NCI-H526 treated with DMSO at 0.1 percent for 48 hours (cell line): ENCODE measurements at regions not wholly inside any gene's neighbourhood (a gene's known extent, or its start where the extent isn't known, plus 50 kb on each side); places are given as distances from the start of the nearest gene placed in this dataset.
"Not testable (repeated sequence)": the region's sequence is repeated elsewhere in the genome, so short reads cannot be mapped to it uniquely, and the experiment has no call there.

ENCODE experiments used
- DNase-seq: peaks from one replicate; lab custom pipeline; 2025; lab: John Stamatoyannopoulos, UW

- no peak for DNase-seq
Measured at GRCh38 chr20:4635781-4636180, 50.5 kb upstream of the PRNP start.

- no peak for DNase-seq
Measured at GRCh38 chr20:4635342-4635741, 50.9 kb upstream of the PRNP start.

- DNase-seq, result no peak
Measured at GRCh38 chr20:4633780-4634179, 52.5 kb upstream of the PRNP start.

GRCh38 chr20:4633379-4633778 lies 52.9 kb upstream of the PRNP start:
- no peak for DNase-seq

- no peak for DNase-seq
Measured at GRCh38 chr20:4632876-4633275, 53.4 kb upstream of the PRNP start.

- no peak for DNase-seq
Measured at GRCh38 chr20:4626228-4626627, 60.0 kb upstream of the PRNP start.

GRCh38 chr20:4625687-4626086 lies 60.6 kb upstream of the PRNP start:
- DNase-seq, result no peak

GRCh38 chr20:4624675-4625336 lies 61.5 kb upstream of the PRNP start:
- not testable (repeated sequence) for DNase-seq

- not testable (repeated sequence) for DNase-seq
Measured at GRCh38 chr20:4619144-4619543, 67.1 kb upstream of the PRNP start.

GRCh38 chr20:4617484-4617883 lies 68.8 kb upstream of the PRNP start:
- no peak for DNase-seq

GRCh38 chr20:4617019-4617418 lies 69.2 kb upstream of the PRNP start:
- DNase-seq, result no peak

GRCh38 chr20:4613718-4614620 lies 72.3 kb upstream of the PRNP start:
- DNase-seq, result peak; percentile 81

GRCh38 chr20:4613184-4613583 lies 73.1 kb upstream of the PRNP start:
- no peak for DNase-seq

GRCh38 chr20:4610871-4611270 lies 75.4 kb upstream of the PRNP start:
- DNase-seq, result no peak

- no peak for DNase-seq
Measured at GRCh38 chr20:4609511-4609910, 76.7 kb upstream of the PRNP start.

GRCh38 chr20:4608861-4609260 lies 77.4 kb upstream of the PRNP start:
- no peak for DNase-seq

GRCh38 chr20:4607287-4607713 lies 79.0 kb upstream of the PRNP start:
- peak; percentile 69 for DNase-seq

GRCh38 chr20:4606051-4606450 lies 80.2 kb upstream of the PRNP start:
- no peak for DNase-seq

GRCh38 chr20:4605166-4605565 lies 81.1 kb upstream of the PRNP start:
- DNase-seq, result no peak

GRCh38 chr20:4604580-4604979 lies 81.7 kb upstream of the PRNP start:
- no peak for DNase-seq

GRCh38 chr20:4603724-4604123 lies 82.5 kb upstream of the PRNP start:
- no peak for DNase-seq

- DNase-seq, result no peak
Measured at GRCh38 chr20:4602297-4602631, 84.0 kb upstream of the PRNP start.

- no peak for DNase-seq
Measured at GRCh38 chr20:4601630-4602296, 84.5 kb upstream of the PRNP start.
